Colonic mucosa (tissue), 4 donors: ENCODE measurements at regions not wholly inside any gene's neighbourhood (a gene's known extent, or its start where the extent isn't known, plus 50 kb on each side); places are given as distances from the start of the nearest gene placed in this dataset.

Experiments used
- DNase-seq: peaks from one replicate; pipeline ENCODE4 v3.0.0-alpha.2; 2020
- H3K27ac ChIP-seq: fragments of 200-600 bp; one replicate; pipeline ENCODE4 v1.8.0; 2021
- H3K27me3 ChIP-seq: fragments of 200-600 bp; one replicate; pipeline ENCODE4 v1.8.0; 2021
- H3K36me3 ChIP-seq: fragments of 200-600 bp; one replicate; pipeline ENCODE4 v1.8.0; 2021
- H3K4me1 ChIP-seq: fragments of 200-600 bp; one replicate; pipeline ENCODE4 v1.8.0; 2021; ENCODE audit warnings: mild to moderate bottlenecking
- H3K4me3 ChIP-seq: fragments of 200-600 bp; one replicate; pipeline ENCODE4 v1.8.0; 2021
- H3K9ac ChIP-seq, 2 donors: one replicate each; pipeline ENCODE4 v1.7.0; 2013; ENCODE audit warnings: control low read depth in 2 of 2, low read depth in 2 of 2, low read length in 2 of 2
- H3K9me3 ChIP-seq: fragments of 200-600 bp; one replicate; pipeline ENCODE4 v1.8.0; 2021
- CTCF ChIP-seq: fragments of 200-600 bp; IDR thresholded peaks from one replicate; pipeline ENCODE4 v1.8.0; 2022; ENCODE audit warnings: antibody characterized with exemption, mild to moderate bottlenecking
- intact Hi-C: fragments of 100-400 bp; cut with DNase I; formaldehyde crosslinking; loops from one replicate; pipeline ENCODE4 v1.14.1; 2022
- donor health status: healthy.
- donor health status: DM: no; HTN: no; CAD: no.
- donor health status: DM: no; HTN: no; CAD: no.

GRCh38 chr18:24993628-24994027, 358.3 kb downstream of the ZNF521 start:
- no peaks in the 10 kb centered on the region for H3K4me1 ChIP-seq
- H3K9me3 ChIP-seq, result no peaks in the 10 kb centered on the region
- H3K36me3 ChIP-seq, result no peaks in the 10 kb centered on the region
- H3K27me3 ChIP-seq, result no peaks in the 10 kb centered on the region
- no peak overlapping the region for H3K4me3 ChIP-seq
- no peak for TF ChIP-seq CTCF
- H3K27ac ChIP-seq, result no peak overlapping the region
- no peak for DNase-seq
- intact Hi-C loops, result no loop called here
- no peak overlapping the region for H3K9ac ChIP-seq

DNA sequence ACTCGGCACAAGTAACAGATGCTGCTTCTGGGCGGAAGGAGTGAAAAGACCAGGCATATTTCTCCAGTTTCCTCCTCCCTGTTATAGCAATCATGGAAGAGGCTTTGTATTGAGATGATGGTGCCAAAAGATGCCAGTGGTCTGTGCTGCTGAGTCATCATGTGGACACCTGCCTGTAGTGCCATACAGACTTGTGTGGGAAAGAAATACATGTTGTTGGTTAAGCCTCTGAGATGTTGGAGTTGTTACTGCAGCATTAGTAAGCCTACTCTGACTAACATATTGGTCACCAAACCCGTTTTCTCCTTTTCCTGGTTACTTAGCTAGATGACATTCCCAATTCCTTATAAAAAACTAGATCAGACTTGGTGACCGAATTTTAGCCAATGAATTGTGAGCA, 356.9 kb downstream of the ZNF521 start:
- H3K27ac ChIP-seq, result no peak overlapping the region
- no peaks in the 10 kb centered on the region for H3K4me1 ChIP-seq
- no peak overlapping the region for H3K4me3 ChIP-seq
- DNase-seq, result no peak
- intact Hi-C loops, result no loop called here
- H3K9ac ChIP-seq, result no peak overlapping the region
- H3K36me3 ChIP-seq, result no peaks in the 10 kb centered on the region
- no peaks in the 10 kb centered on the region for H3K27me3 ChIP-seq
- H3K9me3 ChIP-seq, result no peaks in the 10 kb centered on the region
- no peak for TF ChIP-seq CTCF

- H3K36me3 ChIP-seq, result no peaks in the 10 kb centered on the region
- H3K9me3 ChIP-seq, result no peaks in the 10 kb centered on the region
- no peak for DNase-seq
- H3K27ac ChIP-seq, result no peak overlapping the region
- no peaks in the 10 kb centered on the region for H3K27me3 ChIP-seq
- no peaks in the 10 kb centered on the region for H3K4me1 ChIP-seq
- intact Hi-C loops, result no loop called here
- TF ChIP-seq CTCF, result no peak
- no peak overlapping the region for H3K9ac ChIP-seq
- H3K4me3 ChIP-seq, result no peak overlapping the region
These were observed 356.2 kb downstream of the ZNF521 start for GRCh38 chr18:24995755-24996154.

GRCh38 chr18:24999650-25000267, 352.2 kb downstream of the ZNF521 start:
- Histone ChIP-seq H3K27ac (no peak overlapping the region), H3K4me1 (no peaks in the 10 kb centered on the region), H3K9me3 (no peaks in the 10 kb centered on the region), H3K4me3 (no peak overlapping the region), H3K27me3 (no peaks in the 10 kb centered on the region), H3K9ac (no peak overlapping the region), H3K36me3 (no peaks in the 10 kb centered on the region)
- TF ChIP-seq CTCF, result no peak
- DNase-seq, result no peak
- intact Hi-C loops, result no loop called here

GRCh38 chr18:25001803-25002202, 350.2 kb downstream of the ZNF521 start:
- Histone ChIP-seq H3K27ac (no peak overlapping the region), H3K4me1 (no peaks in the 10 kb centered on the region), H3K9ac (no peak overlapping the region), H3K27me3 (no peaks in the 10 kb centered on the region), H3K9me3 (no peaks in the 10 kb centered on the region), H3K36me3 (no peaks in the 10 kb centered on the region), H3K4me3 (no peak overlapping the region)
- DNase-seq, result no peak
- no peak for TF ChIP-seq CTCF
- intact Hi-C loops, result no loop called here
